HEK293 (cell line): ENCODE measurements at regions not wholly inside any gene's neighbourhood (a gene's known extent, or its start where the extent isn't known, plus 50 kb on each side); places are given as distances from the start of the nearest gene placed in this dataset.

Experiments
- ZFP3 ChIP-seq: fragments of 450-650 bp; formaldehyde crosslinking; IDR thresholded peaks from 2 replicates; pipeline ENCODE4 v1.5.1; 2016; ENCODE audit warnings: low read depth, missing biosample characterization, missing genetic modification characterization
- ZNF140 ChIP-seq: fragments of 450-650 bp; formaldehyde crosslinking; IDR thresholded peaks from 2 replicates; pipeline ENCODE4 v1.5.1; 2016; ENCODE audit warnings: missing biosample characterization, missing genetic modification characterization
- ZNF169 ChIP-seq: fragments of 450-650 bp; formaldehyde crosslinking; IDR thresholded peaks from 2 replicates; pipeline ENCODE4 v1.5.1; 2016; ENCODE audit warnings: missing biosample characterization, missing genetic modification characterization
- ZNF302 ChIP-seq: fragments of 450-650 bp; formaldehyde crosslinking; IDR thresholded peaks from 2 replicates; pipeline ENCODE4 v1.5.1; 2016; ENCODE audit warnings: missing biosample characterization, missing genetic modification characterization, low read depth
- ZNF423 ChIP-seq: fragments of 450-650 bp; formaldehyde crosslinking; IDR thresholded peaks from 2 replicates; pipeline ENCODE4 v1.5.1; 2016; ENCODE audit warnings: missing biosample characterization, missing genetic modification characterization
- ZNF629 ChIP-seq: fragments of 450-650 bp; formaldehyde crosslinking; IDR thresholded peaks from 2 replicates; pipeline ENCODE4 v1.5.1; 2017; ENCODE audit warnings: missing biosample characterization, missing genetic modification characterization
- ZNF701 ChIP-seq: fragments of 450-650 bp; formaldehyde crosslinking; IDR thresholded peaks from 2 replicates; pipeline ENCODE4 v1.5.1; 2016; ENCODE audit warnings: missing biosample characterization, missing genetic modification characterization
- ZNF830 ChIP-seq: fragments of 450-650 bp; IDR thresholded peaks from 2 replicates; pipeline ENCODE4 v1.5.0; 2018; ENCODE audit warnings: missing biosample characterization, missing genetic modification characterization, low read depth, mild to moderate bottlenecking, moderate library complexity
- TF ChIP-seq, protein P1 (sequence below): fragments of 450-650 bp; formaldehyde crosslinking; IDR thresholded peaks from 2 replicates; pipeline ENCODE4 v1.5.1; 2016; ENCODE audit warnings: missing biosample characterization, missing genetic modification characterization
- TF ChIP-seq, protein P2 (sequence below): sonication (generic); formaldehyde crosslinking; IDR thresholded peaks from 2 replicates; pipeline ENCODE4 v1.8.1; 2022; ENCODE audit warnings: mild to moderate bottlenecking, moderate library complexity, missing genetic modification reagents
- TF ChIP-seq, protein P3 (sequence below): fragments of 450-650 bp; formaldehyde crosslinking; IDR thresholded peaks from 2 replicates; pipeline ENCODE4 v1.5.1; 2016; ENCODE audit warnings: missing biosample characterization, missing genetic modification characterization
- TF ChIP-seq, protein P4 (sequence below): fragments of 450-650 bp; formaldehyde crosslinking; IDR thresholded peaks from 2 replicates; pipeline ENCODE4 v1.5.1; 2016; ENCODE audit warnings: missing biosample characterization, missing genetic modification characterization

DNA sequence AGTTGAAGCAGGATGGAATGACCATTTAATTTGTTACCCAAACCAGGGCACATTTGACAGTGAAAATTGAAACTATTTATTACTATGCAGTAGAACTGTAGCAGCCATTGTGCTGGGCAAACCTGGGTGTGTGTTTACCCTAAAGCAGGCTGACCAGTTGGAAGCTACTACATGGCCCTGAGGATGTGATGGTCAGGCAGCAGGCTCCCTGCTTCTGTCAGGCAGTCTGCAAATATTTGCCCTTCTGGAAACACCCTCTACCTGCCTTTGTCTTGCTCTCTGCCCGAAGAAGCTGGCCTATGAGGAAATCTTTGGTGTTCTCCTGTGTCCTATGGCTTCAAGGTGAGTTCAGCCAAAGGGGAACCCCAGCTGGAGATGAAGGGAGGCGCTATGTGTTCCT is 600.1 kb upstream of the KIRREL3 start:
- TF ChIP-seq, protein P1, sequence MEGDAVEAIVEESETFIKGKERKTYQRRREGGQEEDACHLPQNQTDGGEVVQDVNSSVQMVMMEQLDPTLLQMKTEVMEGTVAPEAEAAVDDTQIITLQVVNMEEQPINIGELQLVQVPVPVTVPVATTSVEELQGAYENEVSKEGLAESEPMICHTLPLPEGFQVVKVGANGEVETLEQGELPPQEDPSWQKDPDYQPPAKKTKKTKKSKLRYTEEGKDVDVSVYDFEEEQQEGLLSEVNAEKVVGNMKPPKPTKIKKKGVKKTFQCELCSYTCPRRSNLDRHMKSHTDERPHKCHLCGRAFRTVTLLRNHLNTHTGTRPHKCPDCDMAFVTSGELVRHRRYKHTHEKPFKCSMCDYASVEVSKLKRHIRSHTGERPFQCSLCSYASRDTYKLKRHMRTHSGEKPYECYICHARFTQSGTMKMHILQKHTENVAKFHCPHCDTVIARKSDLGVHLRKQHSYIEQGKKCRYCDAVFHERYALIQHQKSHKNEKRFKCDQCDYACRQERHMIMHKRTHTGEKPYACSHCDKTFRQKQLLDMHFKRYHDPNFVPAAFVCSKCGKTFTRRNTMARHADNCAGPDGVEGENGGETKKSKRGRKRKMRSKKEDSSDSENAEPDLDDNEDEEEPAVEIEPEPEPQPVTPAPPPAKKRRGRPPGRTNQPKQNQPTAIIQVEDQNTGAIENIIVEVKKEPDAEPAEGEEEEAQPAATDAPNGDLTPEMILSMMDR (tag by site-specific recombination), result no peak
- TF ChIP-seq, protein P2, sequence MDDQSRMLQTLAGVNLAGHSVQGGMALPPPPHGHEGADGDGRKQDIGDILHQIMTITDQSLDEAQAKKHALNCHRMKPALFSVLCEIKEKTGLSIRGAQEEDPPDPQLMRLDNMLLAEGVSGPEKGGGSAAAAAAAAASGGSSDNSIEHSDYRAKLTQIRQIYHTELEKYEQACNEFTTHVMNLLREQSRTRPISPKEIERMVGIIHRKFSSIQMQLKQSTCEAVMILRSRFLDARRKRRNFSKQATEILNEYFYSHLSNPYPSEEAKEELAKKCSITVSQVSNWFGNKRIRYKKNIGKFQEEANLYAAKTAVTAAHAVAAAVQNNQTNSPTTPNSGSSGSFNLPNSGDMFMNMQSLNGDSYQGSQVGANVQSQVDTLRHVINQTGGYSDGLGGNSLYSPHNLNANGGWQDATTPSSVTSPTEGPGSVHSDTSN (CRISPR knock-in tag), result no peak
- TF ChIP-seq ZNF302 (tag by site-specific recombination), result no peak
- no peak for TF ChIP-seq ZNF629 (tag by site-specific recombination)
- TF ChIP-seq, protein P3, sequence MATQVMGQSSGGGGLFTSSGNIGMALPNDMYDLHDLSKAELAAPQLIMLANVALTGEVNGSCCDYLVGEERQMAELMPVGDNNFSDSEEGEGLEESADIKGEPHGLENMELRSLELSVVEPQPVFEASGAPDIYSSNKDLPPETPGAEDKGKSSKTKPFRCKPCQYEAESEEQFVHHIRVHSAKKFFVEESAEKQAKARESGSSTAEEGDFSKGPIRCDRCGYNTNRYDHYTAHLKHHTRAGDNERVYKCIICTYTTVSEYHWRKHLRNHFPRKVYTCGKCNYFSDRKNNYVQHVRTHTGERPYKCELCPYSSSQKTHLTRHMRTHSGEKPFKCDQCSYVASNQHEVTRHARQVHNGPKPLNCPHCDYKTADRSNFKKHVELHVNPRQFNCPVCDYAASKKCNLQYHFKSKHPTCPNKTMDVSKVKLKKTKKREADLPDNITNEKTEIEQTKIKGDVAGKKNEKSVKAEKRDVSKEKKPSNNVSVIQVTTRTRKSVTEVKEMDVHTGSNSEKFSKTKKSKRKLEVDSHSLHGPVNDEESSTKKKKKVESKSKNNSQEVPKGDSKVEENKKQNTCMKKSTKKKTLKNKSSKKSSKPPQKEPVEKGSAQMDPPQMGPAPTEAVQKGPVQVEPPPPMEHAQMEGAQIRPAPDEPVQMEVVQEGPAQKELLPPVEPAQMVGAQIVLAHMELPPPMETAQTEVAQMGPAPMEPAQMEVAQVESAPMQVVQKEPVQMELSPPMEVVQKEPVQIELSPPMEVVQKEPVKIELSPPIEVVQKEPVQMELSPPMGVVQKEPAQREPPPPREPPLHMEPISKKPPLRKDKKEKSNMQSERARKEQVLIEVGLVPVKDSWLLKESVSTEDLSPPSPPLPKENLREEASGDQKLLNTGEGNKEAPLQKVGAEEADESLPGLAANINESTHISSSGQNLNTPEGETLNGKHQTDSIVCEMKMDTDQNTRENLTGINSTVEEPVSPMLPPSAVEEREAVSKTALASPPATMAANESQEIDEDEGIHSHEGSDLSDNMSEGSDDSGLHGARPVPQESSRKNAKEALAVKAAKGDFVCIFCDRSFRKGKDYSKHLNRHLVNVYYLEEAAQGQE (tag by site-specific recombination), result no peak
- TF ChIP-seq ZNF423 (tag by site-specific recombination), result no peak
- TF ChIP-seq, protein P4, sequence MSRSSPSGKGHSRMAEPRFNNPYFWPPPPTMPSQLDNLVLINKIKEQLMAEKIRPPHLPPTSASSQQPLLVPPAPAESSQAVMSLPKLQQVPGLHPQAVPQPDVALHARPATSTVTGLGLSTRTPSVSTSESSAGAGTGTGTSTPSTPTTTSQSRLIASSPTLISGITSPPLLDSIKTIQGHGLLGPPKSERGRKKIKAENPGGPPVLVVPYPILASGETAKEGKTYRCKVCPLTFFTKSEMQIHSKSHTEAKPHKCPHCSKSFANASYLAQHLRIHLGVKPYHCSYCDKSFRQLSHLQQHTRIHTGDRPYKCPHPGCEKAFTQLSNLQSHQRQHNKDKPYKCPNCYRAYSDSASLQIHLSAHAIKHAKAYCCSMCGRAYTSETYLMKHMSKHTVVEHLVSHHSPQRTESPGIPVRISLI (tag by site-specific recombination), result no peak
- TF ChIP-seq ZNF140, result no peak
- TF ChIP-seq ZFP3 (tag by site-specific recombination), result no peak
- TF ChIP-seq ZNF169 (tag by site-specific recombination), result no peak
- TF ChIP-seq ZNF830 (tag by site-specific recombination), result no peak
- TF ChIP-seq ZNF701 (tag by site-specific recombination), result no peak
